Progenitor cell of endocrine pancreas (in vitro differentiated cells): ENCODE measurements at regions not wholly inside any gene's neighbourhood (a gene's known extent, or its start where the extent isn't known, plus 50 kb on each side); places are given as distances from the start of the nearest gene placed in this dataset.
A peak's percentile ranks its signal among the peaks of the same experiment; 100 is the strongest.

Experiments used
- DNase-seq: peaks from one replicate; pipeline ENCODE4 v3.0.0; 2021; ENCODE audit warnings: low spot score; ENCODE audit not compliant: unreplicated experiment
- H3K27ac Mint-ChIP-seq: 2 replicates; pipeline ENCODE4 v1.8.0; 2021; ENCODE audit warnings: mild to moderate bottlenecking, moderate library complexity, mixed read lengths
- H3K27me3 Mint-ChIP-seq: 2 replicates; pipeline ENCODE4 v1.8.0; 2021; ENCODE audit warnings: mixed read lengths
- H3K36me3 Mint-ChIP-seq: 2 replicates; pipeline ENCODE4 v1.8.0; 2022; ENCODE audit warnings: mixed read lengths; ENCODE audit not compliant: insufficient read depth
- H3K4me1 Mint-ChIP-seq: 2 replicates; pipeline ENCODE4 v1.8.0; 2021; ENCODE audit warnings: low read depth, mixed read lengths
- H3K4me3 Mint-ChIP-seq: 2 replicates; pipeline ENCODE4 v1.8.0; 2021; ENCODE audit warnings: low read depth, mild to moderate bottlenecking, moderate library complexity, mixed read lengths
- H3K9me3 Mint-ChIP-seq: 2 replicates; pipeline ENCODE4 v1.8.0; 2021; ENCODE audit warnings: low read depth, mixed read lengths
- TF ChIP-seq, protein P1 (sequence below): fragments of 200-600 bp; sonication (generic); IDR thresholded peaks from one replicate; pipeline ENCODE4 v1.5.0; 2021; ENCODE audit warnings: antibody characterized with exemption, mild to moderate bottlenecking; ENCODE audit not compliant: unreplicated experiment

DNA sequence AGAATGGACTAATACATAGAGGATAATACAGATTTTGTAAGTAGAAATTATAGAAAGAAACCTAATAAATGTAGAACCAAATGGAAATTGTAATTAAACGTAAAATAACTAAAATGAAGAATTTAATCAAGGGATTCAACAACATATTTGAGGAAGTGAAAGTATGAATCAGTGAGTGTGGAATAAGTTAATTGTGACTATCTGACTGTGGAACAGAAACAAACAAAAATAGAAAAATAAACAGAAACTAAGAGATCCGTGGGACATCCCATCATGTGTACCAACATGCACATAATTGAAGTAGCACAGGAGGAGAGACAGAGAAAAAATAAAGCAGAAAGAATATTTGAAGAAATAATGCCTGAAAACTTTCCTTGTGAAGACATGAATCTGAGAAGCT, 208.6 kb upstream of the TACR3 start:
- TF ChIP-seq, protein P1, sequence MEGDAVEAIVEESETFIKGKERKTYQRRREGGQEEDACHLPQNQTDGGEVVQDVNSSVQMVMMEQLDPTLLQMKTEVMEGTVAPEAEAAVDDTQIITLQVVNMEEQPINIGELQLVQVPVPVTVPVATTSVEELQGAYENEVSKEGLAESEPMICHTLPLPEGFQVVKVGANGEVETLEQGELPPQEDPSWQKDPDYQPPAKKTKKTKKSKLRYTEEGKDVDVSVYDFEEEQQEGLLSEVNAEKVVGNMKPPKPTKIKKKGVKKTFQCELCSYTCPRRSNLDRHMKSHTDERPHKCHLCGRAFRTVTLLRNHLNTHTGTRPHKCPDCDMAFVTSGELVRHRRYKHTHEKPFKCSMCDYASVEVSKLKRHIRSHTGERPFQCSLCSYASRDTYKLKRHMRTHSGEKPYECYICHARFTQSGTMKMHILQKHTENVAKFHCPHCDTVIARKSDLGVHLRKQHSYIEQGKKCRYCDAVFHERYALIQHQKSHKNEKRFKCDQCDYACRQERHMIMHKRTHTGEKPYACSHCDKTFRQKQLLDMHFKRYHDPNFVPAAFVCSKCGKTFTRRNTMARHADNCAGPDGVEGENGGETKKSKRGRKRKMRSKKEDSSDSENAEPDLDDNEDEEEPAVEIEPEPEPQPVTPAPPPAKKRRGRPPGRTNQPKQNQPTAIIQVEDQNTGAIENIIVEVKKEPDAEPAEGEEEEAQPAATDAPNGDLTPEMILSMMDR: no peak
- no peaks in the 10 kb centered on the region for H3K36me3 Mint-ChIP-seq
- no peaks in the 10 kb centered on the region for H3K27me3 Mint-ChIP-seq
- no peak overlapping the region for H3K4me3 Mint-ChIP-seq
- no peak overlapping the region for H3K27ac Mint-ChIP-seq
- H3K4me1 Mint-ChIP-seq: no peaks in the 10 kb centered on the region
- no peak for DNase-seq
- H3K9me3 Mint-ChIP-seq: no peaks in the 10 kb centered on the region

DNA sequence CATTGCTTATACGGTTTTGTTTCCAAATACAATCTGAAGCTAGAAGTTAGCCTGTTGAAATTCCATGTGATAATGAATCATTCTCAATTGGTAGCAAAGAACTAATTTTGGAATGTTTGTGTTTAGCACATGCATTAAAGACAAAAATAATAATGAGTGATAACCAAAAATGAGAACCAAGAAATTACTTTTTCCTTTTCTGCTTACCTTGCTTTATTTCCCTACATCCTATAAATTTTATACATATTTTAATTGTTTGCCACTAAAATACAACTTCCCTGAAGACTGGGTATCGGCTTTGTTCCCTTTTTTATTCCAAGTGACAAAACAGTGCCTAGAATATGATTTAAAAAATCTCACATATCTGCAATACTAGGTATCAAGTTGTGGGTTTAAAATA, 203.8 kb upstream of the TACR3 start:
- no peaks in the 10 kb centered on the region for H3K9me3 Mint-ChIP-seq

DNA sequence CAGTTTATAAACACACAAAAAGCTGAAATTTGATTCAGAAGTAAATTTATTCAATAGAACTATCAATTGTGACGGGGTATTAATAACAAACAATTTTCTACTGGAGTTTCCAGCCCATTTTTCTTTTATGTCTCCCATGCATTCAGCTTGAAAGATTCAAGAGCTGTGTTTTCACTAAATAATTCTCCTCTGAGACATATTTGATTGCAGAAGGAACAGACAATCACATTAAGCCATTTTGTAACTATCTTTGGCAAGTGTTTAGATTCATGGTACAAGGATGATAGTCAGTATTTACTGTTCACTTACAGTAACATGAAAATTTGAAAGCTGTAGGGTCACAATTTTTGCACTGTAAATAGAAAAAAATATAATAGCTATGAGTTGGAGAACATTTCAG, 198.4 kb upstream of the TACR3 start:
- no peak for DNase-seq
- no peaks in the 10 kb centered on the region for H3K36me3 Mint-ChIP-seq
- H3K4me1 Mint-ChIP-seq: no peaks in the 10 kb centered on the region
- TF ChIP-seq, protein P1: no peak
- H3K27ac Mint-ChIP-seq: no peak overlapping the region
- no peaks in the 10 kb centered on the region for H3K27me3 Mint-ChIP-seq
- H3K4me3 Mint-ChIP-seq: no peak overlapping the region
- H3K9me3 Mint-ChIP-seq: no peaks in the 10 kb centered on the region

More for the DNA sequence above, 203.8 kb upstream of the TACR3 start:
- no peaks in the 10 kb centered on the region for H3K4me1 Mint-ChIP-seq
- TF ChIP-seq, protein P1: no peak
- H3K4me3 Mint-ChIP-seq: no peak overlapping the region
- no peak overlapping the region for H3K27ac Mint-ChIP-seq
- no peaks in the 10 kb centered on the region for H3K27me3 Mint-ChIP-seq
- H3K36me3 Mint-ChIP-seq: no peaks in the 10 kb centered on the region
- DNase-seq: no peak

DNA sequence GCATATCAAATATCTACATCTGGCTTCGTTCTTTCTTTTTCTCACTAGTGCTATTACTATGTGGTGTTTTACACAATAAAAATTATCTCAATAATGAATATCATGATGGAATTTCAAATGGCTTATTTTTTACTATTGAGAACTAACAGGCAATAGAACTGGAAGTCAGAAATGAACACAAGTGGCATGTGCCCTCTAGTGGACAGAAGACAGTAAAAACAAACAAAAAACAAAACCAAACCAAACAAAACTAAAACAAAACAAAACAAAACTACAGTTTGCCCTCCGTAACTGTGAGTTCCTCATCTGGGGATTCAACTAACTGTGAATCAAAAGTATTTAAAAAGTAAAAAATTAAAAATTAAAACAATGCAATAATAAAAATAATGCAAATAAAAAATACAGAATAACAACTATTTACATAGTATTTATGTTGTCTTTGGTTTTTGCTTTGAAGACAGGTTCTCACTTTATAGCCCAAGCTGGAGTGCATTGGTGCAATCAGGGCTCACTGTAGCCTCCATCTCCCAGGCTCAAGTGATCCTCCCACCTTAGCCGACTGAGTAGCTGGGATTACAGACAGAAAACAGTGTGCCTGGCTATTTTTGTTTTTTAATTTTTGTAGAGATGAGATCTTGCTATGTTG, 195.6 kb upstream of the TACR3 start:
- no peaks in the 10 kb centered on the region for H3K4me1 Mint-ChIP-seq
- H3K27me3 Mint-ChIP-seq: no peaks in the 10 kb centered on the region
- no peak overlapping the region for H3K27ac Mint-ChIP-seq
- no peak overlapping the region for H3K4me3 Mint-ChIP-seq
- TF ChIP-seq, protein P1: peak; percentile 83
- no peaks in the 10 kb centered on the region for H3K9me3 Mint-ChIP-seq
- no peak for DNase-seq
- no peaks in the 10 kb centered on the region for H3K36me3 Mint-ChIP-seq

DNA sequence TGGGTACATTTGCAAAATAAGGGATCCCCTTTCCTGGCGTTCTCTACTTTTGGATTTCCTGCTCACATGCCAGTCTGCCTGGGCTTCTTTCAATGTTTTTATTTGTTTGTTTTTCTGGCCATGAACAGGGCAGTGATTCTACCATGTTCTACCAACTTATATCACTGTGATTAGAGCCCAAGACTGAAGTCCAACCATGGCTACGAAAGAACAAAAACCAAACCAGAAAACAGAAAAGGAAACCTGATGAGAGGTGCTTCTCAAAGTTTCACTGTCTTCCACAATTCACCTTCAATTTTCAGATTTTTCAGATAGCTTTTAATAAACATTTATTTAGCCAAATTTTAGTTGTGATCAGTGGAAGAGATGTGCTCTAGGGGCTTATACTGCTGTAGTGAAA, 187.6 kb upstream of the TACR3 start:
- no peak overlapping the region for H3K4me3 Mint-ChIP-seq
- H3K4me1 Mint-ChIP-seq: no peaks in the 10 kb centered on the region
- DNase-seq: no peak
- H3K36me3 Mint-ChIP-seq: no peaks in the 10 kb centered on the region
- H3K9me3 Mint-ChIP-seq: no peaks in the 10 kb centered on the region
- TF ChIP-seq, protein P1: no peak
- no peak overlapping the region for H3K27ac Mint-ChIP-seq
- no peaks in the 10 kb centered on the region for H3K27me3 Mint-ChIP-seq
